ENCODE measurements at regions not wholly inside any gene's neighbourhood (a gene's known extent, or its start where the extent isn't known, plus 50 kb on each side); places are given as distances from the start of the nearest gene placed in this dataset.
"Not testable (repeated sequence)": the region's sequence is repeated elsewhere in the genome, so short reads cannot be mapped to it uniquely, and the experiment has no call there.

GRCh38 chr7:34401776-34402175, 256.2 kb upstream of the NPSR1 start:
- DNase-seq, result no peak

DNA sequence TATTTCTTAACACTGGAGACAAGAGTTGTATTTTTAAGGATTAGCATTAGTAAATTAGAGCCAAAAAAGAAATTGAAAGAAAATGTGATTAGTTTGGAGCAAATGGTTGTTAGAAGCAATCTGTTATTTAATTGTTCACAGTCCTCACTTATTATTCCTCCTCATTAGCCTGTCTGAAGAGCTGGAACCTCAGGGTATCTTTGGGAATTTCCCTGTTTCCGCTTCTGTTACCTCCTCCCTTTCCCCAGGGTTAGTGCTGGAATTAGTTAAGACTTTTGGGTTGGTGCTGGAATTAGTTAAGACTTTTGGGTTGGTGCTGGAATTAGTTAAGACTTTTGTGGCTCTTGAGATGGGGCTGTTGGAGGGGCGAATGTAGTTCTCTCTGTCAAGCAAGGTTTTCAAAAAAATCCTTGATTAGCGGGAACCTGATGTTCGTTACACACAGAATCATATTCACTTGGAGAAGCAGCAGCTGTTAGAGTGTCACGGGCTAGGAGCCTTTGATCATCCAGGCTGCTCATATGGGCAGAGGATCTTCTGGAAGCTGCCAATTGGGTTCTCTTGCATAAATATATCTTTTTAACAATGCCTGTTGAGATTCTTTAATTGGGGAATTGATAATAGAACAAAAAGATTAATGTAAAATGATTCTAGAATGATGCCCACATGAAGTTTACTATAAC, 251.0 kb upstream of the NPSR1 start:
- DNase-seq, result no peak

- DNase-seq, result no peak
These were observed 250.4 kb upstream of the NPSR1 start for GRCh38 chr7:34407586-34407985.

DNA sequence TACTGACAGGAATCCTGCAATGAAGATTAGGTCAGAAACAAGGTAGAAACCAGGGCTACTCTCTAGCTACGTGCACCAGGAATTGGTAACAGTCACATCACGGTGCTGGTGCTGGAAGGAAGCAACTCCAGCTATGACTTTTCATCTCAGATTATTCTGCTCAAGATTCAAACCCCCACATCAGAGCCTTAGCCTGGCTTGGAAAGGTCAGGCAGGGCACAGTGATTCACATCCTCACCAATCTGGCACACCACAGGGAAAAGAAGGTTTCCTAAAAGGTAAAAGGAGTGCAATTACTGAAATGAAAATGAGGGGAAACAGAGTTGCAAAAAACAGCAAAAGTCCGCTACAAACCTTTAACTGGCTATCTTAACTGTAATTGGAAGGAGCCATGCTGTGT, 240.2 kb upstream of the NPSR1 start:
- DNase-seq, result no peak

DNA sequence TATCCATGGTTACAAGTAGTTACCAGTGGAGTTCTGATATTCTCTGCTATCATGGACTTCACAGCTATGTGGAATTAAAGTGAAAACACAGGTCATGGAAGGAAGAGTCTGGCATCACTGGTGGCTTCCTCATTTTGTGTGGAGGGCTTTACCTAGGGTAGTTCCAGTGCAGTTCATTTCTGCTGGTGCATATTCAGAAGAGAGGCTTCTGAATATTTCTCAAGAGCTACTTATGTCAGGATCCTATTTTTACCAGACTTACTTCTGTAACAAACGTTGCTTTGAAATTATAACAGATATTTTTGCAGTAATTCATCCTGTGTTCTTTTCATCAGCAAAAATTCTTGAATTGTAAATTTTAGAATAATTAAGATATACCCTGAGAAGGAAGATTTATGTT, 236.5 kb upstream of the NPSR1 start:
- DNase-seq, result no peak

DNA sequence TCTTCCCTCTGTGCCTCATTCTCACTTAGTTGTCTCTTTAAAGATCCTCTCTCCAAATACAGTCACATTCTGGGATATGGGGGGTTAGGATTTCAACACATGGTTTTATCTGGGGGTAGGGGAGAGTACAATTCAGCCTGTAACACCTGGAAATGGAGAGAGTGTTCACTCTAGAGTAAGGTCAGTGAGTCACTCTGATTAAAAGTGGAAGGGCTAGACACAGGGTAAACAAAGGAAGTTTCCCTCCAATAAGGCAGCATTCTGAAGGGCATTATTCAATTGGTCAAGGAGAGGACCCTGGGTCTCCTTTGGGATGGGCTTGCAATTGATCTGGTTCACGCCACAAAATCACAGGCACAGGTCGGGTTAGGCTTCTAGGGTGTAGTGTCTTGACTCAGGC, 232.8 kb upstream of the NPSR1 start:
- DNase-seq, result no peak

DNA sequence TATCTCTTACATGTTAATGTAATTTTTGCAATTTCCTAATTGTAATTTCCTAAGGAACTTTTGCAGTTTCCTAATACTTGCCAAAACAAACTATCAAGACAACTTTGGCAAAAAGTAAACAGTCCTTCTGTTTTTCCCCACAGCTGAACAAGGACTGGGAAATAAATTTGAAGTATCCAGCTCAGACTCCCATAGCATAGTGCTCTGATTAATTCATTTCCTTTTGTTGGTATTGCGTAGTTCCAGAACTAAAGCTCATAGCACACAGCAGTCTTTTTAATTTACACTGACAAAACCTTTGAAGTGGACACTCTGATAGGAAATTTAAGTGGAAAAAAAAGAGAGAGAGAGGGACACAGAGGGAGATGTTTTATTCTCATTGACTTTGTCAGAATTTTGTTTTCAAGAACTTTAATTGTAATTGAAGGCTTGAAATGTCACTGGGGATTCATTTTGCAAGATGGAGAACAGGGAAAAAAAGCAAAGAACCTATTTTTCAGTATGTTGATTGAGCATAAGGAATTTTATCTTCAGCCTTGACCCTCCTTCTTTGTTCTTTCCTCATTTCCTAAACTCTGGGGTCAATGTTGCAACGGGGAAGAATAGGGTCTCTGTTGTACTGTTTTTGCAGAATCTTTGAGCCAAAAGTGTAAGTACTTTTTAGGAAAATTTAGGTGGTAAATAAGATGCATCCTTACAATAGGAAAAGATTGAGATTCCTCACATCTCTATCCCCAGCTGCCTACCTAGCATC, 232.2 kb upstream of the NPSR1 start:
- no peak for DNase-seq

DNA sequence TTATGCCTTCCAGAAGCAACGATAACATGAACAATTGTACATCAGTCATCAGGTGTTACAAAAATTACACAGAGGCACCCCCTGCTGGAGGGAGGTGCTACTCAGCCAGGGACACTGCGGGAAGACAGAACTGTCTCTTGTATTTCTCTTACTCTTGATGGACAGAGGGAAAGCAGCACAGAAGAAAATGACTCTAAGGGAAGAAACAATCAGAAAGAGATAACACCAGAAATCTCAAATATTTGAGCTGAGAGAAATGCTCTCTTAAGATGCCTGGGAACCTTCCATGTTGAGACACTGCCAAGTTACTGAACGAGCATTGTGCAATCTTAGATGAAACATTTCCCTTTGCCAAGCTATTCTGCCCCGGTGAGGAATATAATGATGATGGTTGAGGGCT, 227.6 kb upstream of the NPSR1 start:
- no peak for DNase-seq

DNA sequence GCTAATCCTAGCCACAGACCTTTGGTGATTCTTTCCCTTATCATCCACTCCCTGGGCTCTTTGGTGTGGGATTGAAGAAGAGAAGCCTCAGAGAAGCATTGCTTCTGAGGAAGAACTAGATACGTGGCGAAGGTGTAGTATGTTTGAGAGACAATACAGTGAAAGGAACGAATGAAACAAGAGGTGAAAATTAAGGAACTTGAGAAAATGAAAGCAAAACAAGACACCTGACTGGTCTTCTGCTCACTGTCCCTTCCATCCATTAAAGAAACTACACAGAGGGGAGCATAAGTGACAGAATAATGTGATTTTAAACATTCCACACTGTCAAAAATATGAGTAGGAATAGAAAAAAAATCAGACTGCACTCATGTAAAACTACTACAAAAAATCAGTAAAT, 219.6 kb upstream of the NPSR1 start:
- DNase-seq, result no peak

DNA sequence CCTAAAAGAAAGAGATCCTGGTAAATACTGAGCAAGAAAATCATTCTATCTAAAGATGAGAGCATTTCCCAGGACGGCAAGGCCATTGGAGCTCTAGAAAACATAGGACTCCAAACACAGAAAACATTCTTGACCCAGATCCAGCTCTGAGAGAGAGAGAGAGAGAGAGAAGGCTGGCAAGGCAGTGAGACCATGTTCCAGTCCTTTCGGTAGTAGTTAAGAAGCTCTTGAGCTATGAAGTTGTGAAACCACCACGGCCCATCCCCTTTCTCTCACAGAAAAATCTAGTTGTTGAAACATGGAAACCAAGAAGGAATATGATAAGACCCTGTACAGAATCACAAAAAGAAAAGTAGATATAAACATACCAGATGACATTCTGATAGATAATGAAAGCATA, 212.4 kb upstream of the NPSR1 start:
- no peak for DNase-seq

- DNase-seq, result not testable (repeated sequence)
These were observed 209.5 kb upstream of the NPSR1 start for GRCh38 chr7:34448531-34448930.

DNA sequence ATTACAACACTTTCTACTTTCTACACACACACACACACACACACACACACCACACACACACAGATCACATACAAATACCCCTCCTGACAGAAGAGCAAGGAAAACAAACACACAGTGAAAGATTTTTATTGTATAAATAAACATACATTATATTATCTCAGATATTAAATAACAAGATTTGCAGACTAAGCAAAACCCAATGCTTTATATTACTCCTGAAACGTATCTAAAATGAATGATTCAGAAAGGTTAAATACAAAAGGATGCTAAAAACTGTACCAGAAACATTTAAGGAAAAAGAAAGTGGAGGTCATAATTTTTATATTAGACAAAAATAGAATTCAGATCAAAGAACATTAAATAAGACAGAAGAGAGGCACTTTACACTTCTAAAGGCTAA, 208.3 kb upstream of the NPSR1 start:
- DNase-seq, result no peak

- DNase-seq, result no peak
These were observed 206.8 kb upstream of the NPSR1 start for GRCh38 chr7:34451183-34451582.

GRCh38 chr7:34451923-34452322, 206.1 kb upstream of the NPSR1 start:
- DNase-seq, result no peak

GRCh38 chr7:34452363-34452762, 205.7 kb upstream of the NPSR1 start:
- no peak for DNase-seq

DNA sequence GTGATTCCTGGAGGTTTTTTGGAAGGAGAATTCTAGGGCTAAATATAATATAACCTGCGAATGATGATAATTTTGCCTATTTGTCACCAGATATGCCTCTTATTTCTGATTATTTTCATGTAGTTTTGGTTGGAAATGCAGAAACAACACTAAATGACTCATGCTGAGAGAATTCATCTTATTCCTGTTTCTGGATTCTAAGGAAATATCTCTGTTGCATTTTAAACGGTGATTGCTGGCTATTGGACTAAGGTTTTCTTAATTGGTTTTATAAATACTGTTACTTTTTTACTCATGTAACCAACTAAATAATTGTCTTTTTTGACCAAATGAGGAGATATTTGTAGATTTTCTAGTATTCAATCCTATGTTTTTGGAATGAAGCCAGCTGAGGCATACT, 204.9 kb upstream of the NPSR1 start:
- DNase-seq, result no peak

DNA sequence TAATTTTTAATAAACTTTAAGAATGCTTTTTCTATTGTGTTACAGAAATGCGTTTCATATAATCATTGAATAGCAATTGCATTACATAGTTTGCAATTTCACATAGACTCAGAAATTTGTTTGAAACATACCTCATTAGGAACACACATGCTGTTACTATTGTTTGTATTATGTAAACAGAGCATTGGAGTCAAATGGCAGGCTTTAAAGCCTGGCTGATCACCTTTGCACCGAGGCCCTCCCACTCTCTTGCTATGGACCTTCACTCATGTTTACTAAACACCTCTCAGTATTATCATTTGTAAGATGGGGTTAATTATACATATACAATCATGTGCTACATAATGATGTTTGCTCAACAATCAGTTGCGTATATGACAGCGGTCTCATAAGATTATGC, 203.6 kb upstream of the NPSR1 start:
- no peak for DNase-seq

DNA sequence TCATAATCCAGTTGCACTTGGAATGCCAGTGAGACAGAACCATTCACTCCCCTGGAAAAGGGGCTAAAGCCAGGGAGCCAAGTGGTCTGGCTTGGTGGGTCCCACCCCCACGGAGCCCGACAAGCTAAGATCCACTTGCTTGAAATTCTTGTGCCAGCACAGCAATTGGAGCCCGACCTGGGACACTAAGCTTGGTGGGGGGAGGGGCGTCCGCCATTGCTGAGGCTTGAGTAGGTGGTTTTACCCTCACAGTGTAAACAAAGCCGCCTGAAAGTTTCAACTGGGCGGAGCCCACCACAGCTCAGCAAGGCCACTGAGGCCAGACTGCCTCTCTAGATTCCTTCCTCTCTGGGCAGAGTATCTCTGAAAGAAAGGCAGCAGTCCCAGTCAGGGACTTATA, 200.7 kb upstream of the NPSR1 start:
- no peak for DNase-seq

GRCh38 chr7:34463830-34464229, 194.2 kb upstream of the NPSR1 start:
- DNase-seq, result no peak

- no peak for DNase-seq
These were observed 186.2 kb upstream of the NPSR1 start for GRCh38 chr7:34471844-34472243.

GRCh38 chr7:34486371-34486770, 171.6 kb upstream of the NPSR1 start:
- DNase-seq, result no peak

- DNase-seq, result no peak
These were observed 170.5 kb upstream of the NPSR1 start for GRCh38 chr7:34487391-34488115.

DNA sequence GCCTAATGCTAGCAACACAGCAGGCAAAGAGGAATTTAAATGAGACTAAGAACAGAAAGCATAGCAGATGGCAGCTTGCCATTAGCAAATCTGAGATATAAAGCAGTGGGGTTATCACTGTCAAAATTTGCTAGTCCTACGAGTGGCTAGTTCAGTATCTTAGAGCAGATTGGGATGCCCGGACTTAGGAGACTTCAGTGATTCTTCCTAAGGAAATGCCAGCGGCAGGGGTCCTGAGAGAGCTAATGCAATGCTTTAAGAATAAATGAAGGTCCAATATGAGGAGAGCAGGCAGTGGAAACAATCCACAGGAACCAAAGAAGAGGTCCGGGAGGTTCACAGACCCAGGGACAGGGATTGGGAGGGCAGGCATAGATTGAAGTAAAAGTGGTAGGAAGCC, 169.3 kb upstream of the NPSR1 start:
- no peak for DNase-seq

DNA sequence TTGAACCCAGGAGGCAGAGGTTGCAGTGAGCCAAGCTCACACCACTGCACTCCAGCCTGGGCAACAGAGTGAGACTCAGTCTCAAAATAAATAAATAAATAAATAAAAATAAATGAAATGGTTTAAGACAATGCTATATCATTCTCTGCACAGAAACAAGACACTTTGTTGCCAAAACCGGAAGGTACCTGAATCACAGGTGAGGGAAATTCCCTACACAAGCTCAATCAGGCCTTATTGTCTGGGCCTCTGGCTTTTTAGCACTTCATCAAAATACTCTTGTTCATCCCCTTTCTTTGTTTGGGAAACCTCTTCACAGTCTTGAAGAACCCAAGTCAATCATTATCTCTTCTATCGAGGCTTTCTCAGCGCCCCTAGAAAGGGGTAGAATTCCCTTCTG, 166.1 kb upstream of the NPSR1 start:
- DNase-seq, result no peak
